ENCODE measurements at regions not wholly inside any gene's neighbourhood (a gene's known extent, or its start where the extent isn't known, plus 50 kb on each side); places are given as distances from the start of the nearest gene placed in this dataset.

DNA sequence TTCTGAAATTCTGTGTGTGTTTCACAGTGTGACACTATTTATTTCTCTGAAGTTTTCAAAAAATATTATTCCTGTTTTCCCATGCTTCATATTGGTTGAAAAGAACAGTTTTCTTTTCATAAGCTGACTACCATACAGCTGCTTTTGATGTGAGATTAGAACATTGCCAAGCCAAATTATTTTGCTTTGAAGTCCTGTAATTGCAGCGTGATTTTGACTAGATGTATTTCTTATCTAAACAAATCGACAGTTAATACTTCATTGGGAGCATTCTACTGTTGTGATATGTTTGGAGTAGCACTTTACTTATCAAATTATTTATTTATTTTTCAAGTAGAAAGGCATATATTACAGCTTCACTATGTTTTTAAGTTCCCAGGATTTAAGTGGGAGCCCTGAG, 132.0 kb downstream of the DACT1 start:
- Histone ChIP-seq H3K36me3 (replicated peaks in 1 of 2) (no peaks in the 10 kb centered on the region), H3K4me1 (replicated peaks in 1 of 2) (no peaks in the 10 kb centered on the region), H3K27me3 (no peaks in the 10 kb centered on the region), H3K4me3 (no peak overlapping the region), H3K9me3 (replicated peaks in 1 of 3) (no peaks in the 10 kb centered on the region), H3K27ac (no peak overlapping the region)
- 47 to 64% (median 58%) methylated on average over 2 of the region's 2 CpGs for WGBS, 4 donors
- no peak for TF ChIP-seq POLR2A (IDR thresholded peaks at IDR 0.05)
- TF ChIP-seq, protein P1, sequence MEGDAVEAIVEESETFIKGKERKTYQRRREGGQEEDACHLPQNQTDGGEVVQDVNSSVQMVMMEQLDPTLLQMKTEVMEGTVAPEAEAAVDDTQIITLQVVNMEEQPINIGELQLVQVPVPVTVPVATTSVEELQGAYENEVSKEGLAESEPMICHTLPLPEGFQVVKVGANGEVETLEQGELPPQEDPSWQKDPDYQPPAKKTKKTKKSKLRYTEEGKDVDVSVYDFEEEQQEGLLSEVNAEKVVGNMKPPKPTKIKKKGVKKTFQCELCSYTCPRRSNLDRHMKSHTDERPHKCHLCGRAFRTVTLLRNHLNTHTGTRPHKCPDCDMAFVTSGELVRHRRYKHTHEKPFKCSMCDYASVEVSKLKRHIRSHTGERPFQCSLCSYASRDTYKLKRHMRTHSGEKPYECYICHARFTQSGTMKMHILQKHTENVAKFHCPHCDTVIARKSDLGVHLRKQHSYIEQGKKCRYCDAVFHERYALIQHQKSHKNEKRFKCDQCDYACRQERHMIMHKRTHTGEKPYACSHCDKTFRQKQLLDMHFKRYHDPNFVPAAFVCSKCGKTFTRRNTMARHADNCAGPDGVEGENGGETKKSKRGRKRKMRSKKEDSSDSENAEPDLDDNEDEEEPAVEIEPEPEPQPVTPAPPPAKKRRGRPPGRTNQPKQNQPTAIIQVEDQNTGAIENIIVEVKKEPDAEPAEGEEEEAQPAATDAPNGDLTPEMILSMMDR (IDR thresholded peaks at IDR 0.05): no peak
- no peak for DNase-seq
- intact Hi-C loops (cut with DNase I): no loop called here

DNA sequence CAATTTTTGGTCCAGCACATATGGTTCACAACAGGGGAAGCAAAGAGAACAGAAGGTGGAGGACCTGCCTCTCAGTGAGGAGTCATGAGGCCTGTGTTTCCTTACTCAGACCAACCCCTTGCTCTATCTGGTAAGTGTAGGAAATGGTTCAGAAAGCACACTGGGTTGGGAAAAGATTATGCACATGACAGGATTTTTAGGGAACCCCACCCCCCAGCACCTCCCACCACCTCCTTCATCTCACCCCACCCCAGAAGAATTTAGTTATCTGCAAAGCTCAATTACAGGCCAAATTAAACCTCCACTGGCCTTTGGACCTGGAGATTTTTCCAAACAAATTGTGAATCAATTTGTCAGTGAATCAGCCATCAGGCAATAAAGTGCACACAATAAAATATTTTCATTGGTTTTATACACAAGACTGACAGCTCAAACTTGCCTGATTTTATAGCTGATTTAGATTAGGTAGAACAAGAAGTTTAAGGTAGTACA, 132.8 kb downstream of the DACT1 start:
- no peaks in the 10 kb centered on the region for H3K36me3 ChIP-seq (replicated peaks in 1 of 2)
- H3K4me3 ChIP-seq: no peak overlapping the region
- H3K27me3 ChIP-seq: no peaks in the 10 kb centered on the region
- no peak for DNase-seq
- no peaks in the 10 kb centered on the region for H3K4me1 ChIP-seq (replicated peaks in 1 of 2)
- TF ChIP-seq, protein P1 (IDR thresholded peaks at IDR 0.05): no peak
- no peak for TF ChIP-seq POLR2A (IDR thresholded peaks at IDR 0.05)
- H3K27ac ChIP-seq: no peak overlapping the region
- intact Hi-C loops (cut with DNase I): no loop called here
- no peaks in the 10 kb centered on the region for H3K9me3 ChIP-seq (replicated peaks in 1 of 3)

DNA sequence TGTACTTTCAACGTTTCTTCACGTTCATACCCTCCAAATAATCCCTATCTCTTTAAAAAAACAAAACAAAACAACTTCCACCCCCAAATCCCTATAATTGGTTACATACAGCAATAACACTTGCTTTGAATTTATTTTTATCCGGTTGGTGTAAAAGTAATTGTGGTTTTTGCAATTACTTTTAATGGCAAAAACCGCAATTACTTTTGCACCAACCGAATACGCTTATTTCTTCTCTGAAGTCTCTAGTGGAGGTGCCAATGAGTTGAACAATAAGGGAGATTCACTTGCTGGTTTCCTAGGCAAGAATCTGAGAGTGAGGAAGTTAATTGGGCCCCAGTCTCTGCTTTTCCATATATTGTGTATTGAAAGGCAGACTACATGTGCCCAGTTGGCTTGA, 133.3 kb downstream of the DACT1 start:
- Histone ChIP-seq H3K4me1 (replicated peaks in 1 of 2) (no peaks in the 10 kb centered on the region), H3K36me3 (replicated peaks in 1 of 2) (no peaks in the 10 kb centered on the region), H3K27me3 (no peaks in the 10 kb centered on the region), H3K27ac (no peak overlapping the region), H3K4me3 (no peak overlapping the region), H3K9me3 (replicated peaks in 1 of 3) (no peaks in the 10 kb centered on the region)
- TF ChIP-seq, protein P1 (IDR thresholded peaks at IDR 0.05): no peak
- no peak for TF ChIP-seq POLR2A (IDR thresholded peaks at IDR 0.05)
- intact Hi-C loops (cut with DNase I): no loop called here
- DNase-seq: no peak
- WGBS, 4 donors: 94 to 95% (median 94%) methylated on average over 6 of the region's 6 CpGs

DNA sequence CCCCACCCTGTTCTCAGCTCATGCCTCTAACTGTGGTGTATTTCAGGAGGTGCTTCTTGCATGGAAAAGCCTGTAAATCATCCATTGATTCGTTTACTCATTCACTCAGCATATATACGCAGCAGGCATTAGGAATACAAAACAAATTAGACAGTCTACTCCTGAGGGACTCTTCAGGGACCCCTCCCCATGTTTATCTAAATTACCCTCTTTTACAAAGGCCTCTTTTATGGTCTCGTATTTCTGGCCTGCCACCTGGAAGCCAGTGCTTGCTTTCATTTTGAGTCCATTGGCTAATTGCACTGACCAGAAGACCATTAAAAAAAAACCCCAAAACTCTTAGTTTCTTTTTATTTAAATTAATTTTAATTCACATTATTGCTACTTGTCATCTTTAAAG, 134.4 kb downstream of the DACT1 start:
- intact Hi-C loops (cut with DNase I): no loop called here
- no peak for DNase-seq
- 84 to 95% (median 84%) methylated on average over 3 of the region's 3 CpGs for WGBS, 4 donors
- H3K27me3 ChIP-seq: no peaks in the 10 kb centered on the region
- no peaks in the 10 kb centered on the region for H3K9me3 ChIP-seq (replicated peaks in 1 of 3)
- no peak overlapping the region for H3K4me3 ChIP-seq
- H3K4me1 ChIP-seq (replicated peaks in 1 of 2): no peaks in the 10 kb centered on the region
- TF ChIP-seq, protein P1 (IDR thresholded peaks at IDR 0.05): no peak
- TF ChIP-seq POLR2A (IDR thresholded peaks at IDR 0.05): no peak
- no peaks in the 10 kb centered on the region for H3K36me3 ChIP-seq (replicated peaks in 1 of 2)
- no peak overlapping the region for H3K27ac ChIP-seq

Data from adrenal gland (tissue), 9 donors.